GM23338 (cell line): ENCODE measurements at regions not wholly inside any gene's neighbourhood (a gene's known extent, or its start where the extent isn't known, plus 50 kb on each side); places are given as distances from the start of the nearest gene placed in this dataset.

Experiments used
- ATAC-seq: fragments of 200-7000 bp; cut with Tn5 transposase; 3 replicates; pipeline ENCODE4 v1.9.1; 2020
- DNase-seq: peaks from one replicate; pipeline ENCODE4 v3.0.0-alpha.2; 2015; ENCODE audit warnings: low spot score
- H2AFZ ChIP-seq: fragments of 200-600 bp; sonication (generic); 2 replicates; pipeline ENCODE4 v1.8.0; 2016; ENCODE audit warnings: antibody characterized with exemption, mild to moderate bottlenecking, moderate library complexity
- H3F3A ChIP-seq: fragments of 200-600 bp; sonication (generic); replicated peaks from 2 replicates; pipeline ENCODE4 v1.8.0; 2017; ENCODE audit warnings: antibody characterized with exemption, mixed run types, low read depth
- H3K27ac ChIP-seq: fragments of 200-600 bp; sonication (generic); 2 replicates; pipeline ENCODE4 v1.6.1; 2016; ENCODE audit warnings: low read depth
- H3K27me3 ChIP-seq: fragments of 200-600 bp; sonication (generic); 2 replicates; pipeline ENCODE4 v1.8.0; 2016; ENCODE audit warnings: mild to moderate bottlenecking, mixed run types, moderate library complexity; ENCODE audit not compliant: insufficient read depth
- H3K36me3 ChIP-seq: fragments of 200-600 bp; sonication (generic); 2 replicates; pipeline ENCODE4 v1.8.0; 2016; ENCODE audit warnings: mild to moderate bottlenecking; ENCODE audit not compliant: insufficient read depth
- H3K4me1 ChIP-seq: fragments of 200-600 bp; sonication (generic); 2 replicates; pipeline ENCODE4 v1.8.0; 2016; ENCODE audit warnings: mild to moderate bottlenecking, moderate library complexity; ENCODE audit not compliant: insufficient read depth
- H3K4me2 ChIP-seq: fragments of 200-600 bp; sonication (generic); 2 replicates; pipeline ENCODE4 v1.7.1; 2017; ENCODE audit warnings: mixed run types
- H3K4me3 ChIP-seq: fragments of 200-600 bp; sonication (generic); 2 replicates; pipeline ENCODE4 v1.6.1; 2016; ENCODE audit warnings: mixed run types
- H3K79me2 ChIP-seq: fragments of 200-600 bp; sonication (generic); replicated peaks from 2 replicates; pipeline ENCODE4 v1.8.0; 2017; ENCODE audit warnings: mild to moderate bottlenecking; ENCODE audit not compliant: insufficient read depth
- H3K9me2 ChIP-seq: fragments of 200-600 bp; sonication (generic); 2 replicates; pipeline ENCODE4 v1.8.0; 2017; ENCODE audit not compliant: insufficient read depth
- H4K20me1 ChIP-seq: fragments of 200-600 bp; sonication (generic); replicated peaks from 2 replicates; pipeline ENCODE4 v1.8.0; 2017; ENCODE audit warnings: mild to moderate bottlenecking; ENCODE audit not compliant: insufficient read depth
- H3K27ac Mint-ChIP-seq: 2 replicates; pipeline ENCODE4 v1.8.0; 2020; ENCODE audit warnings: inconsistent platforms, mild to moderate bottlenecking, moderate library complexity, mixed read lengths
- H3K27me3 Mint-ChIP-seq: 3 replicates; pipeline ENCODE4 v1.8.0; 2022; ENCODE audit warnings: low read depth, mild to moderate bottlenecking, moderate library complexity, mixed read lengths, inconsistent platforms; ENCODE audit not compliant: insufficient read depth, poor library complexity
- H3K36me3 Mint-ChIP-seq: 3 replicates; pipeline ENCODE4 v1.8.0; 2021; ENCODE audit warnings: low read depth, mild to moderate bottlenecking, inconsistent platforms, moderate library complexity, mixed read lengths
- H3K4me1 Mint-ChIP-seq: 3 replicates; pipeline ENCODE4 v1.8.0; 2020; ENCODE audit warnings: mild to moderate bottlenecking, inconsistent platforms, mixed read lengths
- H3K4me3 Mint-ChIP-seq: 3 replicates; pipeline ENCODE4 v1.8.0; 2021; ENCODE audit warnings: moderate library complexity, mild to moderate bottlenecking, inconsistent platforms, mixed read lengths
- H3K9me3 Mint-ChIP-seq: 3 replicates; pipeline ENCODE4 v1.8.0; 2020; ENCODE audit warnings: moderate library complexity, mild to moderate bottlenecking, inconsistent platforms, mixed read lengths
- CREB1 ChIP-seq: fragments of 250-450 bp; sonication (Bioruptor Pico); IDR thresholded peaks from 2 replicates; pipeline ENCODE4 v1.5.0; 2020; ENCODE audit warnings: low read depth, mild to moderate bottlenecking, moderate library complexity
- CTCF ChIP-seq, 2 experiments: fragments of 200-600 bp in 1 of 2; sonication (generic) in 1 of 2; conservative IDR thresholded peaks; 2 replicates each; pipeline versions ENCODE4 v1.5.1 to v1.6.1; 2016 to 2017; ENCODE audit warnings: antibody characterized with exemption in 2 of 2, low read depth in 2 of 2, mild to moderate bottlenecking in 2 of 2, moderate library complexity in 1 of 2
- ETS1 ChIP-seq: IDR thresholded peaks from 2 replicates; pipeline ENCODE4 v1.6.1; 2016; ENCODE audit warnings: antibody characterized with exemption
- EZH2 ChIP-seq: fragments of 200-600 bp; sonication (generic); IDR thresholded peaks from one replicate; pipeline ENCODE4 v1.8.0; 2017; ENCODE audit warnings: antibody characterized with exemption, mild to moderate bottlenecking, low read depth; ENCODE audit not compliant: unreplicated experiment
- EZH2phosphoT487 ChIP-seq: fragments of 200-600 bp; sonication (generic); IDR thresholded peaks from one replicate; pipeline ENCODE4 v1.8.1; 2018; ENCODE audit warnings: antibody characterized with exemption; ENCODE audit not compliant: unreplicated experiment
- JUNB ChIP-seq: IDR thresholded peaks from one replicate; pipeline ENCODE4 v1.6.1; 2016; ENCODE audit warnings: antibody characterized with exemption; ENCODE audit not compliant: unreplicated experiment
- NANOG ChIP-seq: IDR thresholded peaks from 2 replicates; pipeline ENCODE4 v1.6.1; 2016; ENCODE audit warnings: antibody characterized with exemption, borderline replicate concordance
- POLR2AphosphoS5 ChIP-seq: IDR thresholded peaks from 2 replicates; pipeline ENCODE4 v1.6.1; 2016; ENCODE audit warnings: antibody characterized with exemption, low read depth
- REST ChIP-seq: IDR thresholded peaks from one replicate; pipeline ENCODE4 v1.6.1; 2018; ENCODE audit warnings: antibody characterized with exemption; ENCODE audit not compliant: unreplicated experiment
- STAT1 ChIP-seq: IDR thresholded peaks from one replicate; pipeline ENCODE4 v1.6.1; 2016; ENCODE audit warnings: antibody characterized with exemption; ENCODE audit not compliant: unreplicated experiment
- ZNF114 ChIP-seq: fragments of 250-450 bp; sonication (Bioruptor Pico); IDR thresholded peaks from 2 replicates; pipeline ENCODE4 v1.5.0; 2020; ENCODE audit warnings: mild to moderate bottlenecking, moderate library complexity
- ZNF331 ChIP-seq: fragments of 250-450 bp; sonication (Bioruptor Pico); IDR thresholded peaks from 2 replicates; pipeline ENCODE4 v1.5.0; 2020; ENCODE audit warnings: low read depth, mild to moderate bottlenecking, moderate library complexity
- ZNF462 ChIP-seq: fragments of 250-450 bp; sonication (Bioruptor Pico); IDR thresholded peaks from 2 replicates; pipeline ENCODE4 v1.5.0; 2020; ENCODE audit warnings: mild to moderate bottlenecking, moderate library complexity

GRCh38 chr1:60924165-60924564, 158.2 kb upstream of the NFIA start:
- Mint-ChIP-seq H3K27ac (no peak overlapping the region), H3K36me3 (no peaks in the 10 kb centered on the region), H3K4me1 (peaks cover 17% of the 10 kb centered on the region), H3K4me3 (no peak overlapping the region), H3K9me3 (no peaks in the 10 kb centered on the region), H3K27me3 (no peaks in the 10 kb centered on the region)
- ATAC-seq: no peak
- Histone ChIP-seq H3K27me3 (no peaks in the 10 kb centered on the region), H3K36me3 (no peaks in the 10 kb centered on the region), H3F3A (no peaks in the 10 kb centered on the region), H3K4me1 (no peaks in the 10 kb centered on the region; the same call in 1 of the 2 replicates), H3K4me2 (no peak overlapping the region), H4K20me1 (no peaks in the 10 kb centered on the region), H3K27ac (no peak overlapping the region), H3K4me3 (no peak overlapping the region), H3K79me2 (no peaks in the 10 kb centered on the region), H2AFZ (no peak overlapping the region), H3K9me2 (no peaks in the 10 kb centered on the region)
- no peak for DNase-seq
- no peak for TF ChIP-seq POLR2AphosphoS5
- no peak for TF ChIP-seq ETS1
- TF ChIP-seq ZNF331 (CRISPR knock-in tag): no peak
- no peak for TF ChIP-seq NANOG
- TF ChIP-seq EZH2: no peak
- no peak for TF ChIP-seq CREB1 (CRISPR knock-in tag)
- TF ChIP-seq EZH2phosphoT487: no peak
- no peak for TF ChIP-seq ZNF462 (CRISPR knock-in tag)
- no peak for TF ChIP-seq JUNB
- TF ChIP-seq ZNF114 (CRISPR knock-in tag): no peak
- TF ChIP-seq STAT1: no peak
- TF ChIP-seq REST: no peak
- TF ChIP-seq CTCF (conservative IDR thresholded peaks at IDR 0.05; ENCODE audit: low read depth in 2 of 2): no peak
